ENCODE measurements at regions not wholly inside any gene's neighbourhood (a gene's known extent, or its start where the extent isn't known, plus 50 kb on each side); places are given as distances from the start of the nearest gene placed in this dataset.
A peak's percentile ranks its signal among the peaks of the same experiment; 100 is the strongest.
"Not testable (repeated sequence)": the region's sequence is repeated elsewhere in the genome, so short reads cannot be mapped to it uniquely, and the experiment has no call there.

GRCh38 chr7:45258533-45259226, 101.1 kb downstream of the RAMP3 start:
- 69% methylated on average over 5 of the region's 5 CpGs for WGBS
- Histone ChIP-seq H3K27ac (ENCODE audit: low read depth in 1 of 2, low read length in 1 of 2) (no peak overlapping the region), H3K27me3 (ENCODE audit: control insufficient read depth in 2 of 2, insufficient read depth in 1 of 2, low read length in 1 of 2) (peaks cover 0 to 5% of the 10 kb centered on the region in 2 donors), H3K9me3 (ENCODE audit: control insufficient read depth in 2 of 2, insufficient read depth in 1 of 2, low read length in 1 of 2) (no peaks in the 10 kb centered on the region), H3K4me1 (ENCODE audit: control insufficient read depth in 2 of 2, insufficient read depth in 2 of 2, low read length in 2 of 2) (peaks cover 2 to 3% of the 10 kb centered on the region in 2 donors), H3K36me3 (ENCODE audit: control insufficient read depth in 2 of 2, insufficient read depth in 2 of 2, low read length in 1 of 2) (no peaks in the 10 kb centered on the region), H3K4me3 (ENCODE audit: low read length in 2 of 2) (no peak overlapping the region)
- no peak for DNase-seq (ENCODE audit: low read depth in 6 of 9, low spot score in 9 of 9)

DNA sequence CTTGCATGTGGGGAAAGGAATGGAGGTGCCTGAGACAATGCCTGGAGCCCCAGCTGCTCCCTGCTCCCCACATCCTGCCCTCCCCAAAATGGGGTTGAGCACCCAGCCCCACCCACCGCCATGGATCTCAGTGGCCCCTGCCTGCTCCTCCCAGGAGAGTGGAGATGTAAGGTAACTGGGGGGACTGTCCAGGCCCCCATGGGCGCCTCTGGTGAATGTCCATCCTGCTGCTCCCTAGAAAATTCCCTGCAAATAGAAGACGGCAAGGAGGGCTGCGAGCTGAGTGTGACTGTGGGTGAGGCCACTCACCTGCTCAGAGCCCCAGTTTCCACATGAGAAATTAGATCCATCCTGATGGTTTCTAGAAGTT, 101.6 kb downstream of the RAMP3 start:
- WGBS: 96% methylated on average over 4 of the region's 4 CpGs
- no peaks in the 10 kb centered on the region for H3K9me3 ChIP-seq (ENCODE audit: control insufficient read depth in 2 of 2, insufficient read depth in 1 of 2, low read length in 1 of 2)
- H3K27ac ChIP-seq (ENCODE audit: low read depth in 1 of 2, low read length in 1 of 2): no peak overlapping the region
- DNase-seq (ENCODE audit: low read depth in 6 of 9, low spot score in 9 of 9): no peak
- H3K4me3 ChIP-seq (ENCODE audit: low read length in 2 of 2): no peak overlapping the region
- no peaks in the 10 kb centered on the region for H3K36me3 ChIP-seq (ENCODE audit: control insufficient read depth in 2 of 2, insufficient read depth in 2 of 2, low read length in 1 of 2)
- H3K27me3 ChIP-seq (ENCODE audit: control insufficient read depth in 2 of 2, insufficient read depth in 1 of 2, low read length in 1 of 2): peaks cover 0 to 5% of the 10 kb centered on the region in 2 donors
- H3K4me1 ChIP-seq (ENCODE audit: control insufficient read depth in 2 of 2, insufficient read depth in 2 of 2, low read length in 2 of 2): peaks cover 2 to 3% of the 10 kb centered on the region in 2 donors

GRCh38 chr7:45259966-45260646, 102.5 kb downstream of the RAMP3 start:
- WGBS: 31% methylated on average over 30 of the region's 30 CpGs

DNA sequence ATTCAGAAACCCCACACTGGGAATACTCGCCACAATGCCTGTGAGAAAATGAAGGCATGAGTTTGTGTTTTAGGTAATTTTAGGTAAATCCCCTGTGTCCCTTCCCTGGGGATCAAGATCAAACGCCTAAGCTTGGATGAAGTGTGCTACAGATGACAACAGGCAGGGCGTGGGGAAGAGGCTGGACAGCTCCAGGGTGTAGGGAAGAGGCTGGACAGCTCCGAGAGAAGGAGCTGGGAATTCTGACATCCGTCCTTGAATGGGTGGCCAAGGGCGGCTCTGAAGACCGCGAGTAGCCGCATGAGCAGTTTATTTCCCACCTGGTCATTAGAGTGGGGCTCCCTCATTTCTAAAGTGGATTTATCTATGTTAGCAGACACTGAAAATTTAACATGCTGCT, 109.7 kb downstream of the RAMP3 start:
- DNase-seq (ENCODE audit: low read depth in 6 of 9, low spot score in 9 of 9): no peak
- no peak overlapping the region for H3K27ac ChIP-seq (ENCODE audit: low read depth in 1 of 2, low read length in 1 of 2)
- 76% methylated on average over 9 of the region's 9 CpGs for WGBS

More at GRCh38 chr7:45259966-45260646, 102.5 kb downstream of the RAMP3 start:
- Histone ChIP-seq H3K9me3 (ENCODE audit: control insufficient read depth in 2 of 2, insufficient read depth in 1 of 2, low read length in 1 of 2) (no peaks in the 10 kb centered on the region), H3K36me3 (ENCODE audit: control insufficient read depth in 2 of 2, insufficient read depth in 2 of 2, low read length in 1 of 2) (no peaks in the 10 kb centered on the region), H3K27ac (ENCODE audit: low read depth in 1 of 2, low read length in 1 of 2) (no peak overlapping the region), H3K4me3 (ENCODE audit: low read length in 2 of 2) (no peak overlapping the region), H3K27me3 (ENCODE audit: control insufficient read depth in 2 of 2, insufficient read depth in 1 of 2, low read length in 1 of 2) (peaks cover 0 to 5% of the 10 kb centered on the region in 2 donors), H3K4me1 (ENCODE audit: control insufficient read depth in 2 of 2, insufficient read depth in 2 of 2, low read length in 2 of 2) (peaks cover 2 to 3% of the 10 kb centered on the region in 2 donors)
- DNase-seq (ENCODE audit: low read depth in 6 of 9, low spot score in 9 of 9): peak; percentile 21 to 62 (median 43)

GRCh38 chr7:45268013-45268412, 110.4 kb downstream of the RAMP3 start:
- no peak overlapping the region for H3K27ac ChIP-seq (ENCODE audit: low read depth in 1 of 2, low read length in 1 of 2)
- no peaks in the 10 kb centered on the region for H3K9me3 ChIP-seq (ENCODE audit: control insufficient read depth in 2 of 2, insufficient read depth in 1 of 2, low read length in 1 of 2)
- no peak for DNase-seq (ENCODE audit: low read depth in 6 of 9, low spot score in 9 of 9)
- H3K36me3 ChIP-seq (ENCODE audit: control insufficient read depth in 2 of 2, insufficient read depth in 2 of 2, low read length in 1 of 2): no peaks in the 10 kb centered on the region
- no peak overlapping the region for H3K4me3 ChIP-seq (ENCODE audit: low read length in 2 of 2)
- no peaks in the 10 kb centered on the region for H3K4me1 ChIP-seq (ENCODE audit: control insufficient read depth in 2 of 2, insufficient read depth in 2 of 2, low read length in 2 of 2)
- WGBS: 92% methylated on average over 3 of the region's 3 CpGs
- no peaks in the 10 kb centered on the region for H3K27me3 ChIP-seq (ENCODE audit: control insufficient read depth in 2 of 2, insufficient read depth in 1 of 2, low read length in 1 of 2)

More for the DNA sequence above, 109.7 kb downstream of the RAMP3 start:
- H3K27me3 ChIP-seq (ENCODE audit: control insufficient read depth in 2 of 2, insufficient read depth in 1 of 2, low read length in 1 of 2): no peaks in the 10 kb centered on the region
- H3K4me1 ChIP-seq (ENCODE audit: control insufficient read depth in 2 of 2, insufficient read depth in 2 of 2, low read length in 2 of 2): no peaks in the 10 kb centered on the region
- H3K4me3 ChIP-seq (ENCODE audit: low read length in 2 of 2): no peak overlapping the region
- no peaks in the 10 kb centered on the region for H3K9me3 ChIP-seq (ENCODE audit: control insufficient read depth in 2 of 2, insufficient read depth in 1 of 2, low read length in 1 of 2)
- no peaks in the 10 kb centered on the region for H3K36me3 ChIP-seq (ENCODE audit: control insufficient read depth in 2 of 2, insufficient read depth in 2 of 2, low read length in 1 of 2)

DNA sequence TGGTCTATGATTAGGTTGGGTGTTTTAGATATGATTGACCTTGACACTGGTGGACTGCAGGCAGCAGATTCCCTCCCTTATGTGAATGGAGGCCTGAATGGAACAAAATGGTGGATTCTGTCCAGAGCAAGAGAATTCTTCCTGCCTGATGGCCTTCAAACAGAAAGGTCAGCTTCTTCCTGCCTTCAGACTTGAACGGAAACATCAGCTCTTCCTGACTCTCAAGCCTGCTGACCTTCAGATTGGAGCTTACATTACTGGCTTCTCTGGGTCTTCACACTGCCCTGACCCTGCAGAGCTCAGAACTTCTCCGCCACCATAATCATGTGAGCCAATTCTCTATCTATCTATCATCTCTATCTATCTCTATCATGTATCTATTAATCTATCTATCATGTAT, 111.6 kb downstream of the RAMP3 start:
- H3K27ac ChIP-seq (ENCODE audit: low read depth in 1 of 2, low read length in 1 of 2): no peak overlapping the region
- DNase-seq (ENCODE audit: low read depth in 6 of 9, low spot score in 9 of 9): no peak
- no peak overlapping the region for H3K4me3 ChIP-seq (ENCODE audit: low read length in 2 of 2)
- no peaks in the 10 kb centered on the region for H3K4me1 ChIP-seq (ENCODE audit: control insufficient read depth in 2 of 2, insufficient read depth in 2 of 2, low read length in 2 of 2)
- no peaks in the 10 kb centered on the region for H3K27me3 ChIP-seq (ENCODE audit: control insufficient read depth in 2 of 2, insufficient read depth in 1 of 2, low read length in 1 of 2)
- WGBS: 93% methylated on average over 2 of the region's 2 CpGs
- H3K9me3 ChIP-seq (ENCODE audit: control insufficient read depth in 2 of 2, insufficient read depth in 1 of 2, low read length in 1 of 2): no peaks in the 10 kb centered on the region
- no peaks in the 10 kb centered on the region for H3K36me3 ChIP-seq (ENCODE audit: control insufficient read depth in 2 of 2, insufficient read depth in 2 of 2, low read length in 1 of 2)

DNA sequence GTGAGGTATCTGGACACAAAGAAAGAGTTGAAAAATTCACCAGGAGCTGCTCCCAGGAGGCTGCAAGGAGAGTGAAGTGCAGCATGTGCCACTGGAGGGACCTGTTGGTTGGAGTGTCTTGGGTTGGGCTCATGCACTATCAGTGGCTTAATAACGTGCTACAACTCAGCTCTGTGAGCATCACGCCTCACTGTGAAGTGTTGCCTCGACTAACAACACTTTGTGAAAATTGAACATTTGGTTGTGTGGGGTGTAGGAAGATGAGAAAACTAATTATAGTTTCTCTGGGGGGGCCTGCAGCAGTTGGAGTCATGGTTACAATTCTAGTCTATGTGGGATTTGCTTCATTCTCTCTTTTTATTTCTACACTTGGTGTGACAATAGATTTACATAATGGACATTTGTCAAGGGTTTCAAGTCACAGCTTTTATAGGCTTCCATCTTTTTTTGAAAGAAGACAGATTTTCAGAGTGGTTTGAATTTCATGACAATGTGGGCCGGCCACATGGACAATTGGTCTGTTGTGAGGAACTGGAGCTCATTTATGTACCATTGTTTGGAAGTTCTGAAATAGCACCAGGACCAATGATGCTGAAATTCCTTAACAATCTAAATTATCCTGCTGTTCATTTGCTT, 121.3 kb downstream of the RAMP3 start:
- Histone ChIP-seq H3K9me3 (ENCODE audit: control insufficient read depth in 2 of 2, insufficient read depth in 1 of 2, low read length in 1 of 2) (no peaks in the 10 kb centered on the region), H3K4me3 (ENCODE audit: low read length in 2 of 2) (no peak overlapping the region), H3K27ac (ENCODE audit: low read depth in 1 of 2, low read length in 1 of 2) (no peak overlapping the region), H3K36me3 (ENCODE audit: control insufficient read depth in 2 of 2, insufficient read depth in 2 of 2, low read length in 1 of 2) (no peaks in the 10 kb centered on the region), H3K4me1 (ENCODE audit: control insufficient read depth in 2 of 2, insufficient read depth in 2 of 2, low read length in 2 of 2) (no peaks in the 10 kb centered on the region), H3K27me3 (ENCODE audit: control insufficient read depth in 2 of 2, insufficient read depth in 1 of 2, low read length in 1 of 2) (no peaks in the 10 kb centered on the region)
- no peak for DNase-seq (ENCODE audit: low read depth in 6 of 9, low spot score in 9 of 9)
- 76% methylated on average over 4 of the region's 4 CpGs for WGBS

GRCh38 chr7:45289611-45290010, 132.0 kb downstream of the RAMP3 start:
- not testable (repeated sequence) for H3K9me3 ChIP-seq (ENCODE audit: control insufficient read depth in 2 of 2, insufficient read depth in 1 of 2, low read length in 1 of 2); H3K4me3 ChIP-seq (ENCODE audit: low read length in 2 of 2); H3K27ac ChIP-seq (ENCODE audit: low read depth in 1 of 2, low read length in 1 of 2); H3K27me3 ChIP-seq (ENCODE audit: control insufficient read depth in 2 of 2, insufficient read depth in 1 of 2, low read length in 1 of 2); H3K36me3 ChIP-seq (ENCODE audit: control insufficient read depth in 2 of 2, insufficient read depth in 2 of 2, low read length in 1 of 2); DNase-seq (ENCODE audit: low read depth in 6 of 9, low spot score in 9 of 9); H3K4me1 ChIP-seq (ENCODE audit: control insufficient read depth in 2 of 2, insufficient read depth in 2 of 2, low read length in 2 of 2)

- WGBS: 80% methylated on average over 3 of the region's 3 CpGs
- Histone ChIP-seq H3K9me3 (ENCODE audit: control insufficient read depth in 2 of 2, insufficient read depth in 1 of 2, low read length in 1 of 2) (peaks cover 0 to 5% of the 10 kb centered on the region in 2 donors), H3K27me3 (ENCODE audit: control insufficient read depth in 2 of 2, insufficient read depth in 1 of 2, low read length in 1 of 2) (no peaks in the 10 kb centered on the region), H3K4me3 (ENCODE audit: low read length in 2 of 2) (no peak overlapping the region), H3K27ac (ENCODE audit: low read depth in 1 of 2, low read length in 1 of 2) (no peak overlapping the region), H3K4me1 (ENCODE audit: control insufficient read depth in 2 of 2, insufficient read depth in 2 of 2, low read length in 2 of 2) (no peaks in the 10 kb centered on the region), H3K36me3 (ENCODE audit: control insufficient read depth in 2 of 2, insufficient read depth in 2 of 2, low read length in 1 of 2) (no peaks in the 10 kb centered on the region)
- DNase-seq (ENCODE audit: low read depth in 6 of 9, low spot score in 9 of 9): no peak
These were observed 133.3 kb downstream of the RAMP3 start for GRCh38 chr7:45290880-45291279.

All from thymus (tissue), 11 donors.